Cardiac muscle cell (in vitro differentiated cells and primary cell): ENCODE measurements at regions not wholly inside any gene's neighbourhood (a gene's known extent, or its start where the extent isn't known, plus 50 kb on each side); places are given as distances from the start of the nearest gene placed in this dataset.

Source experiments
- DNase-seq, 2 donors: peaks; one replicate each; pipeline versions ENCODE4 v3.0.0 to v3.0.0-alpha.2; 2010 to 2017; ENCODE audit warnings: low read depth in 1 of 2, low spot score in 1 of 2
- H3K27ac ChIP-seq: fragments of 200-600 bp; sonication (generic); 2 replicates; pipeline ENCODE4 v1.5.1; 2016
- H3K27me3 ChIP-seq: fragments of 200-600 bp; sonication (generic); 2 replicates; pipeline ENCODE4 v1.6.0; 2016; ENCODE audit warnings: control low read depth
- H3K36me3 ChIP-seq: fragments of 200-600 bp; sonication (generic); 2 replicates; pipeline ENCODE4 v1.5.1; 2016; ENCODE audit warnings: control low read depth
- H3K4me1 ChIP-seq: fragments of 200-600 bp; sonication (generic); 2 replicates; pipeline ENCODE4 v1.8.1; 2017; ENCODE audit warnings: low read depth, mild to moderate bottlenecking, mixed run types
- H3K4me3 ChIP-seq: fragments of 200-600 bp; sonication (generic); 2 replicates; pipeline ENCODE4 v1.5.1; 2016; ENCODE audit warnings: mild to moderate bottlenecking
- H3K9me3 ChIP-seq: fragments of 200-600 bp; sonication (generic); 2 replicates; pipeline ENCODE4 v1.5.1; 2017; ENCODE audit warnings: low read depth, mild to moderate bottlenecking, control low read depth
- CTCF ChIP-seq: IDR thresholded peaks from 2 replicates; pipeline ENCODE4 v1.5.1; 2012; ENCODE audit warnings: low read depth, mild to moderate bottlenecking, low read length

- H3K4me1 ChIP-seq: peaks cover 6% of the 10 kb centered on the region
- no peaks in the 10 kb centered on the region for H3K27me3 ChIP-seq
- no peaks in the 10 kb centered on the region for H3K36me3 ChIP-seq
- DNase-seq: no peak
- no peak overlapping the region for H3K27ac ChIP-seq
- TF ChIP-seq CTCF: no peak
- H3K9me3 ChIP-seq: no peaks in the 10 kb centered on the region
- H3K4me3 ChIP-seq: no peak overlapping the region
Observed at GRCh38 chr11:134710861-134711407, 298.9 kb upstream of the B3GAT1 start.

- Histone ChIP-seq H3K27ac (no peak overlapping the region), H3K36me3 (no peaks in the 10 kb centered on the region), H3K27me3 (peaks cover 7% of the 10 kb centered on the region), H3K9me3 (no peaks in the 10 kb centered on the region), H3K4me3 (no peak overlapping the region), H3K4me1 (no peaks in the 10 kb centered on the region)
- no peak for DNase-seq
- TF ChIP-seq CTCF: no peak
Observed at GRCh38 chr11:134705858-134706257, 293.8 kb upstream of the B3GAT1 start.

GRCh38 chr11:134702827-134703226 is 290.8 kb upstream of the B3GAT1 start:
- H3K27me3 ChIP-seq: peaks cover 7% of the 10 kb centered on the region
- H3K36me3 ChIP-seq: no peaks in the 10 kb centered on the region
- DNase-seq: no peak
- H3K4me3 ChIP-seq: no peak overlapping the region
- TF ChIP-seq CTCF: no peak
- H3K27ac ChIP-seq: no peak overlapping the region
- H3K4me1 ChIP-seq: no peaks in the 10 kb centered on the region
- H3K9me3 ChIP-seq: no peaks in the 10 kb centered on the region

- Histone ChIP-seq H3K36me3 (no peaks in the 10 kb centered on the region), H3K27me3 (peaks cover 12% of the 10 kb centered on the region), H3K27ac (no peak overlapping the region), H3K4me1 (no peaks in the 10 kb centered on the region), H3K4me3 (no peak overlapping the region), H3K9me3 (no peaks in the 10 kb centered on the region)
- DNase-seq: peak in 1 of 2 donors; percentile 24
- TF ChIP-seq CTCF: no peak
Observed at GRCh38 chr11:134701564-134702165, 289.6 kb upstream of the B3GAT1 start.

GRCh38 chr11:134700101-134700640 is 288.1 kb upstream of the B3GAT1 start:
- H3K27ac ChIP-seq: no peak overlapping the region
- no peaks in the 10 kb centered on the region for H3K9me3 ChIP-seq
- TF ChIP-seq CTCF: no peak
- H3K4me1 ChIP-seq: no peaks in the 10 kb centered on the region
- no peak for DNase-seq
- H3K27me3 ChIP-seq: peaks cover 11% of the 10 kb centered on the region
- no peaks in the 10 kb centered on the region for H3K36me3 ChIP-seq
- no peak overlapping the region for H3K4me3 ChIP-seq
